ENCODE measurements at regions not wholly inside any gene's neighbourhood (a gene's known extent, or its start where the extent isn't known, plus 50 kb on each side); places are given as distances from the start of the nearest gene placed in this dataset.
"Not testable (repeated sequence)": the region's sequence is repeated elsewhere in the genome, so short reads cannot be mapped to it uniquely, and the experiment has no call there.

DNA sequence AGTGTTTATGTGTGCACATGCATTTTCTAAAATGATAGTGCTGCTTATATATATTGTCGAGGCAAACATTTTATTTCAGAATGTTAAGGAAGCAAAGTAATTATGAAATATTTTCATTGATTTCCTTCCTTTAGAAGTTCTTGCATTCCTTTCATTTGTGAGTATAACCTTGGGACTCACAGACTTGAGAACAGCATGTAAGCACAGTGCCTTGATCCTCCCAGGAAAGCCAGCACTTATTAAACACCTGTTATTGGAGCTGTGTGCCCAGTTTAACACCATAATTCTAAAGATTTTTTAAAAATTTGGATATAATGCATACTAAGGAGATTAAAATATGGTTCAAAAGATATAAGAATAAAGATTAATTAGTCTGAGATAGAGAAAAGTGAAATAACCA is 554.4 kb upstream of the FAM98A start:
- no peak overlapping the region for H2AFZ ChIP-seq (ENCODE audit: low read length, unreplicated experiment)
- peaks cover 3% of the 10 kb centered on the region; the same call in 1 of the 2 replicates for H3K27me3 ChIP-seq (ENCODE audit: insufficient read depth, low read length)
- no peak overlapping the region for H3K27ac ChIP-seq (ENCODE audit: low read depth, low read length)
- no peak overlapping the region for H3K4me3 ChIP-seq (ENCODE audit: low read depth, low read length)
- no peaks in the 10 kb centered on the region for H3K36me3 ChIP-seq (ENCODE audit: insufficient read depth, low read length)
- no peaks in the 10 kb centered on the region for H3K79me2 ChIP-seq (ENCODE audit: control insufficient read depth, insufficient read depth, low read length, unreplicated experiment)
- H3K4me1 ChIP-seq (ENCODE audit: control insufficient read depth, insufficient read depth, low read length, unreplicated experiment): no peaks in the 10 kb centered on the region

DNA sequence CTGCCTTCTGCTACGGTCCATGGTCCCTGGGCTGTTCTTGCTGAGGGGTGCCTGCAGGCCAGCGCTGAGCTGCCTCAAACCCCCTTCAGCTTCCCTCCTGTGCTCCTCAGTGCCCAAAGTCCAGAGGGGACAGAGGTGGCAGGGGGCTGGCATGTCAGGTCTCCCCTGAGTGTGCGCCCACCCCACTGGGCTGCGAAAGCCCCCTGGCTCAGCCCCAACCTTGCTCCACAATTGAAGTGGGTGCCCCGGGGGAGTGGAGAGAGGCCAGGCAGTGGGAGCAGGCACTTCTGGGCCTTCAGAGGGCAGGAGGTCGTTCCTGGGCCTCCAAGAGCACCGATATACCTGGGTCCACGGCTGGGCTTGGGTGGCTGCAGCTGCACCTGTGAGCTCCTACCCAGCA is 548.7 kb upstream of the FAM98A start:
- H3K27ac ChIP-seq (ENCODE audit: low read depth, low read length): no peak overlapping the region
- H2AFZ ChIP-seq (ENCODE audit: low read length, unreplicated experiment): no peak overlapping the region
- no peaks in the 10 kb centered on the region for H3K4me1 ChIP-seq (ENCODE audit: control insufficient read depth, insufficient read depth, low read length, unreplicated experiment)
- no peaks in the 10 kb centered on the region for H3K27me3 ChIP-seq (ENCODE audit: insufficient read depth, low read length)
- H3K36me3 ChIP-seq (ENCODE audit: insufficient read depth, low read length): no peaks in the 10 kb centered on the region
- H3K4me3 ChIP-seq (ENCODE audit: low read depth, low read length): no peak overlapping the region
- no peaks in the 10 kb centered on the region for H3K79me2 ChIP-seq (ENCODE audit: control insufficient read depth, insufficient read depth, low read length, unreplicated experiment)

DNA sequence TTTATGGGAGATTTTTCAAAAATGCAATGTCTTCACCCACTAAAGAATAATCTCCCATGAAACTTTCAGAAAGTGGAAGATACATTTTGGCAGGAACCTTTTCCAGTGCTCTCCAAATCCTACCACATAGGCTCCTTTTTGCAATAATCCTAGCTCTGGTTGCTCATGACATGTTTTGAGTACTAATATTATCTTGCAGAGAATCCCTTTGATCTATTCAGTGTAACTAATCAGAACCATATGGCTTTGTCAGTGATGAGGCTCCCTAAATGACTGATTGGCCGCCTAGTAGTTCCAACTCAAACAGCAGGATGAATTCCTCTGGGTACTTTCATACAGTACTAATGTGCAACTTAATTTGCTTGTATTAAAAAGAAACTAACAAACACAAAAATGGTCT is 544.0 kb upstream of the FAM98A start:
- H3K4me1 ChIP-seq (ENCODE audit: control insufficient read depth, insufficient read depth, low read length, unreplicated experiment): no peaks in the 10 kb centered on the region
- no peak overlapping the region for H3K27ac ChIP-seq (ENCODE audit: low read depth, low read length)
- no peak overlapping the region for H2AFZ ChIP-seq (ENCODE audit: low read length, unreplicated experiment)
- H3K27me3 ChIP-seq (ENCODE audit: insufficient read depth, low read length): no peaks in the 10 kb centered on the region
- no peaks in the 10 kb centered on the region for H3K79me2 ChIP-seq (ENCODE audit: control insufficient read depth, insufficient read depth, low read length, unreplicated experiment)
- no peaks in the 10 kb centered on the region for H3K36me3 ChIP-seq (ENCODE audit: insufficient read depth, low read length)
- no peak overlapping the region for H3K4me3 ChIP-seq (ENCODE audit: low read depth, low read length)

DNA sequence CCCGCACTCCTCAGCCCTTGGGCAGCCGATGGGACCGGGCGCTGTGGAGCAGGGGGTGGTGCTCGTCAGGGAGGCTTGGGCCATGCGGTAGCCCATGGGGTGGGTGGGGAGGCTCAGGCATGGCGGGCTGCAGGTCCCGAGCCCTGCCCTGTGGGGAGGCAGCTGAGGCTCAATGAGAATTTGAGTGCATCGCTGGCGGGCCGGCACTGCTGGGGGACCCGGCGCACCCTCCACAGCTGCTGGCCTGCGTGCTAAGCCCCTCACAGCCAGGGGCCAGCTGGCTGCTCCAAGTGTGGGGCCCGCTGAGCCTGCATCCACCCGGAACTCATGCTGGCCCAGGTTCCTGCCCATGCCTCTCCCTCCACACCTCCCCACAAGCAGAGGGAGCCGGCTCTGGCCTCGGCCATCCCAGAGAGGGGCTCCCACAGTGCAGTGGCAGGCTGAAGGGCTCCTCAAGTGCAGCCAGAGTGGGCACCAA is 543.5 kb upstream of the FAM98A start:
- not testable (repeated sequence) for H3K79me2 ChIP-seq (ENCODE audit: control insufficient read depth, insufficient read depth, low read length, unreplicated experiment); H3K27me3 ChIP-seq (ENCODE audit: insufficient read depth, low read length); H3K4me3 ChIP-seq (ENCODE audit: low read depth, low read length); H2AFZ ChIP-seq (ENCODE audit: low read length, unreplicated experiment); H3K36me3 ChIP-seq (ENCODE audit: insufficient read depth, low read length); H3K27ac ChIP-seq (ENCODE audit: low read depth, low read length); H3K4me1 ChIP-seq (ENCODE audit: control insufficient read depth, insufficient read depth, low read length, unreplicated experiment)

- H3K27me3 ChIP-seq (ENCODE audit: insufficient read depth, low read length); H3K79me2 ChIP-seq (ENCODE audit: control insufficient read depth, insufficient read depth, low read length, unreplicated experiment); H2AFZ ChIP-seq (ENCODE audit: low read length, unreplicated experiment); H3K4me3 ChIP-seq (ENCODE audit: low read depth, low read length); H3K4me1 ChIP-seq (ENCODE audit: control insufficient read depth, insufficient read depth, low read length, unreplicated experiment); H3K36me3 ChIP-seq (ENCODE audit: insufficient read depth, low read length); H3K27ac ChIP-seq (ENCODE audit: low read depth, low read length): not testable (repeated sequence)
Measured at GRCh38 chr2:34133065-34133464, 534.0 kb upstream of the FAM98A start.

DNA sequence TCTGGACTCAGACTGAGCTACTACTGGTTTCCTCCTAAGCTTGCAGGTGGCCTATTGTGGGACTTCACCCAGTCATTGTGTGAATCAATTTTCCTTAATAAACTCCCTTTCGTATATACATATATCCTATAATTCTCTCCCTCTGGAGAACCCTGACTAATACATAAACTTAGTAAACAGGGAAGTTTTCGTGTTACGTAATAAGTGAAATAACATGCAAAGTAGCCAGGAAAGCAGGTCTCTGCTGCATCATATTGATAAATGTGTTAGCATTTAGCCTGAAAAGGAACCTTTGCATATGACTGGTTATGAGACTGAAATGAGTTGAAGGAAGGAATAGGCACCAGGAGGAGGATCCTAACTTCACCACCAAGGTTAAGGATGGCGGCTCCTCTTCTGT is 527.2 kb upstream of the FAM98A start:
- no peaks in the 10 kb centered on the region for H3K36me3 ChIP-seq (ENCODE audit: insufficient read depth, low read length)
- no peak overlapping the region for H2AFZ ChIP-seq (ENCODE audit: low read length, unreplicated experiment)
- no peaks in the 10 kb centered on the region for H3K79me2 ChIP-seq (ENCODE audit: control insufficient read depth, insufficient read depth, low read length, unreplicated experiment)
- no peaks in the 10 kb centered on the region for H3K27me3 ChIP-seq (ENCODE audit: insufficient read depth, low read length)
- no peak overlapping the region for H3K4me3 ChIP-seq (ENCODE audit: low read depth, low read length)
- H3K4me1 ChIP-seq (ENCODE audit: control insufficient read depth, insufficient read depth, low read length, unreplicated experiment): no peaks in the 10 kb centered on the region
- no peak overlapping the region for H3K27ac ChIP-seq (ENCODE audit: low read depth, low read length)

DNA sequence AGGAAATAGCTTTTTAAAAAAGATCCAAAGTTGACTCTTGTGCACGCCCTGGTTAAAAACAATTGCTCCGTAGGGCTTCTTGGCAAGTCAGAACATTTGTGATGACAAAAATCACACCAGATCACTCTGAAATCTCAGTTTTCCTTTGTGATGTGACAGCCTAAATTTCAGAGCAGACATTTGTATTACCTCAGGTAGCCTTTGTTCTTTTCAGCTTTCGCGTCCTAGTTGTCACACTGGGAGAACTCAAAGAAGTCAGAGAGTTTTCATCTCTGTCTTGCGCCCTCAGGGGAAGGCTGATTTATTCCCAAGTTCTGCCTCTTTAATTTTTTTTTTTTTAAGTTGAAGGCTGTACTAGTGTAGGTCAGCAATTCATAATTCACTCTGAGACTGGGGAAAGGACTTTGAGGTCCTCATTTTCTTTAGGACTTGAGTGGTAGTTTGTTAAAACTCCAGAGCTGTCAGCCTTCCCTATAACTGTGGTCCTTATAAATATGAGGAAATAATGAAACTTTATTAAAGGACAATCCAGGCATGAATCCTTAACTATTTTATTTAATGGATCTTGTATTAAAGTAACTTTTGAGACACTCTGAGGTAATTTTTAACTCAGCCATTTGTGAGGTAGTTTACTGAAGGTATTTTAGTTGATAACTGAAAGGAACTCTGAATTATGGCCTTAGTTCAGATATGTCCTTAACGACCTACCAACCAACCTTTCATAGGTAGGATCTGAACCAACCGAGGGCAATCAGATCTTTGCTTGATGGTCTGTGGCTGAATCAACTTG is 525.1 kb upstream of the FAM98A start:
- Histone ChIP-seq H3K36me3 (ENCODE audit: insufficient read depth, low read length) (no peaks in the 10 kb centered on the region), H3K4me3 (ENCODE audit: low read depth, low read length) (no peak overlapping the region), H3K27me3 (ENCODE audit: insufficient read depth, low read length) (no peaks in the 10 kb centered on the region), H3K4me1 (ENCODE audit: control insufficient read depth, insufficient read depth, low read length, unreplicated experiment) (no peaks in the 10 kb centered on the region), H3K27ac (ENCODE audit: low read depth, low read length) (no peak overlapping the region), H2AFZ (ENCODE audit: low read length, unreplicated experiment) (no peak overlapping the region), H3K79me2 (ENCODE audit: control insufficient read depth, insufficient read depth, low read length, unreplicated experiment) (no peaks in the 10 kb centered on the region)

GRCh38 chr2:34121076-34121475 is 522.0 kb upstream of the FAM98A start:
- no peaks in the 10 kb centered on the region for H3K27me3 ChIP-seq (ENCODE audit: insufficient read depth, low read length)
- H3K36me3 ChIP-seq (ENCODE audit: insufficient read depth, low read length): no peaks in the 10 kb centered on the region
- H3K4me1 ChIP-seq (ENCODE audit: control insufficient read depth, insufficient read depth, low read length, unreplicated experiment): no peaks in the 10 kb centered on the region

GRCh38 chr2:34115076-34115475 is 516.0 kb upstream of the FAM98A start:
- Histone ChIP-seq H3K4me1 (ENCODE audit: control insufficient read depth, insufficient read depth, low read length, unreplicated experiment) (no peaks in the 10 kb centered on the region), H3K27ac (ENCODE audit: low read depth, low read length) (no peak overlapping the region), H3K36me3 (ENCODE audit: insufficient read depth, low read length) (no peaks in the 10 kb centered on the region), H3K79me2 (ENCODE audit: control insufficient read depth, insufficient read depth, low read length, unreplicated experiment) (no peaks in the 10 kb centered on the region), H2AFZ (ENCODE audit: low read length, unreplicated experiment) (no peak overlapping the region), H3K4me3 (ENCODE audit: low read depth, low read length) (no peak overlapping the region), H3K27me3 (ENCODE audit: insufficient read depth, low read length) (no peaks in the 10 kb centered on the region)

More at GRCh38 chr2:34121076-34121475, 522.0 kb upstream of the FAM98A start:
- H2AFZ ChIP-seq (ENCODE audit: low read length, unreplicated experiment): no peak overlapping the region
- no peaks in the 10 kb centered on the region for H3K79me2 ChIP-seq (ENCODE audit: control insufficient read depth, insufficient read depth, low read length, unreplicated experiment)
- H3K27ac ChIP-seq (ENCODE audit: low read depth, low read length): no peak overlapping the region
- H3K4me3 ChIP-seq (ENCODE audit: low read depth, low read length): no peak overlapping the region

GRCh38 chr2:34112161-34112560 is 513.1 kb upstream of the FAM98A start:
- no peaks in the 10 kb centered on the region for H3K27me3 ChIP-seq (ENCODE audit: insufficient read depth, low read length)
- H2AFZ ChIP-seq (ENCODE audit: low read length, unreplicated experiment): no peak overlapping the region
- no peaks in the 10 kb centered on the region for H3K36me3 ChIP-seq (ENCODE audit: insufficient read depth, low read length)
- no peaks in the 10 kb centered on the region for H3K4me1 ChIP-seq (ENCODE audit: control insufficient read depth, insufficient read depth, low read length, unreplicated experiment)
- H3K27ac ChIP-seq (ENCODE audit: low read depth, low read length): no peak overlapping the region
- H3K79me2 ChIP-seq (ENCODE audit: control insufficient read depth, insufficient read depth, low read length, unreplicated experiment): no peaks in the 10 kb centered on the region
- H3K4me3 ChIP-seq (ENCODE audit: low read depth, low read length): no peak overlapping the region

DNA sequence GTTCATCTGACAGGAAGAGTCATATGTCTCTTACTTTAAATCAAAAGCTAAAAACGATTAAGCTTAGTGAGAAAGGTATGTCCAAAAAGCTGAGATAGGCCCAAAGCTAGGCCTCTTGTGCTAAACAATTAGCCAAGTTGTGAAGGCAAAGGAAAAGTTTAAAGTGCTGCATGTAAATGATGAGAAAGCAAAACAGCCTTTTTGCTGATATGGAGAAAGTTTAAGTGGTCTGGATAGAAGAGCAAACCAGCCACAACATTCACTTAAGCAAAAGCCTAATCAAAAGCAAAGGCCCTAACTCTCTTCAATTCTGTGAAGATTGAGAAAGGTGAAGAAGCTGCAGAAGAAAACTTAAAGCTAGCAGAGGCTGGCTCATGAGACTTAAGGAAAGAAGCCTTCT is 511.3 kb upstream of the FAM98A start:
- H2AFZ ChIP-seq (ENCODE audit: low read length, unreplicated experiment): no peak overlapping the region
- H3K27ac ChIP-seq (ENCODE audit: low read depth, low read length): no peak overlapping the region
- no peaks in the 10 kb centered on the region for H3K79me2 ChIP-seq (ENCODE audit: control insufficient read depth, insufficient read depth, low read length, unreplicated experiment)
- no peaks in the 10 kb centered on the region for H3K36me3 ChIP-seq (ENCODE audit: insufficient read depth, low read length)
- no peak overlapping the region for H3K4me3 ChIP-seq (ENCODE audit: low read depth, low read length)
- no peaks in the 10 kb centered on the region for H3K27me3 ChIP-seq (ENCODE audit: insufficient read depth, low read length)
- H3K4me1 ChIP-seq (ENCODE audit: control insufficient read depth, insufficient read depth, low read length, unreplicated experiment): peaks cover 3% of the 10 kb centered on the region
